SK-N-SH (cell line): ENCODE measurements at regions not wholly inside any gene's neighbourhood (a gene's known extent, or its start where the extent isn't known, plus 50 kb on each side); places are given as distances from the start of the nearest gene placed in this dataset.

Experiments
- CTCF ChIP-seq: fragments of 200-600 bp; sonication (generic); IDR thresholded peaks from 2 replicates; pipeline ENCODE4 v1.6.1; 2017; ENCODE audit warnings: antibody characterized with exemption, mild to moderate bottlenecking, moderate library complexity
- GABPA ChIP-seq: IDR thresholded peaks from 2 replicates; pipeline ENCODE4 v1.4.0; 2012; ENCODE audit warnings: low read depth, mild to moderate bottlenecking
- RAD21 ChIP-seq: IDR thresholded peaks from 2 replicates; pipeline ENCODE4 v1.6.1; 2012; ENCODE audit warnings: mild to moderate bottlenecking, low read length
- SMC3 ChIP-seq: IDR thresholded peaks from 2 replicates; pipeline ENCODE4 v1.6.1; 2012; ENCODE audit warnings: low read depth, low read length, improper control_type of control experiment
- TAF1 ChIP-seq: IDR thresholded peaks from 2 replicates; pipeline ENCODE4 v1.6.1; 2012; ENCODE audit warnings: low read depth, mild to moderate bottlenecking, low read length, moderate library complexity, borderline replicate concordance
- TF ChIP-seq, protein P1 (sequence below): IDR thresholded peaks from 2 replicates; pipeline ENCODE4; 2012

DNA sequence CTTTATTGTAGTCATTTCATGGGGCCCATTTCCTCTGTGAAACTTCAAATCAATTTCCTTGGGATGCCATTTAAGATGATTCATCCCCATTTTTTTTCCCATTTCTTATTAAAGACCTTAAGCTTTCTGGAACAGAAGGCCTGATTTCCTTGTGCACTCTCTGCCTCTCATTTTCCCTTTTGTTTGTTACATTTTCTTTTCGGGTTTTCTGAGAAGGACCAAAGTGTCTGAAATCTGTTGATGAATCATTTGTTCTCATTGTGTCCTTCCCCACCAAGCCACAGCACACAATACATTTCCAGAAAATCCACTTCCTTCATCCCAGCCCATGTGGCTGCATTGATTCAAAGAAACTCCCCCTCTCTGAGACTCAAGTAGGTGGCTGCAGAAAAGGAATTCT, 372.4 kb downstream of the SFMBT2 start:
- TF ChIP-seq RAD21: no peak
- TF ChIP-seq CTCF: no peak
- no peak for TF ChIP-seq TAF1
- no peak for TF ChIP-seq SMC3
- no peak for TF ChIP-seq GABPA
- TF ChIP-seq, protein P1, sequence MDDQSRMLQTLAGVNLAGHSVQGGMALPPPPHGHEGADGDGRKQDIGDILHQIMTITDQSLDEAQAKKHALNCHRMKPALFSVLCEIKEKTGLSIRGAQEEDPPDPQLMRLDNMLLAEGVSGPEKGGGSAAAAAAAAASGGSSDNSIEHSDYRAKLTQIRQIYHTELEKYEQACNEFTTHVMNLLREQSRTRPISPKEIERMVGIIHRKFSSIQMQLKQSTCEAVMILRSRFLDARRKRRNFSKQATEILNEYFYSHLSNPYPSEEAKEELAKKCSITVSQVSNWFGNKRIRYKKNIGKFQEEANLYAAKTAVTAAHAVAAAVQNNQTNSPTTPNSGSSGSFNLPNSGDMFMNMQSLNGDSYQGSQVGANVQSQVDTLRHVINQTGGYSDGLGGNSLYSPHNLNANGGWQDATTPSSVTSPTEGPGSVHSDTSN: no peak
